ENCODE measurements at regions not wholly inside any gene's neighbourhood (a gene's known extent, or its start where the extent isn't known, plus 50 kb on each side); places are given as distances from the start of the nearest gene placed in this dataset.

DNA sequence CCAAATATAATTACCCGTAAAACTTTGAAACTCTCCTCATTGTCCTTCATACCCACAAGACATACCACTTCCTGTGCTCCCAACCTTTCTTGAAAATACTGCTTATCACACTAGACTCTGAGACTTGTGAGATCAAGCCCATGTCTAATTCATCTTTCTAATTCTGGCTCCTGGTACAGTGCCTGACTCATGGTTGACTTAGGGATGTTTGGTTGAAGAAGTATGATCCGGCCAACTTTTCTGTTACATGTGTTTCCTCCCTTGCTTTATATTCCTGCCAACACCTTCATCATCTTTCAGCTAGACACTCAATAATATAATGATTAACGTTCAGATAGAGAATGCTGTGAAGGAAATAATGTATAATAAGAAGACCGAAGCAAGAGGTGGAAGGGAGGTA lies 58.2 kb downstream of the MEX3B start:
- DNase-seq: no peak

GRCh38 chr15:81983497-81983896 lies 62.3 kb downstream of the MEX3B start:
- DNase-seq: no peak

DNA sequence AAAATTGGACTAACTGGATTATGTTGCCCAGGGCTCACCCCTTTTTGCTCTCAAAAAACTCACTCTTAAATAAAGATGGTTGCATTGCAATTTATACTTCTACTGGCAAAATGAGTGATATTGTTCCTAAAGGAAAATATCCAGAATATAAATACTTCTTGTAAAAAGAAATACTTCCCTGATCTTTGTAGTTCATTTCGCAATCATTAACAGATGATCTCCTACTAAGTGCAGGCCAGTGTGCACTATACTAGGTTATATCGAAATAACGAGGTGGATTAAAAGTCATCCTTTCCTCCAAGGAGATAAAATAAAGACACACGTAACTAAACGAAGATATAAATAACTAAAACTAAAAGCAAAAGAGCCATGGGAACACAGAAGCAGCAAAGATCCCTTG lies 63.0 kb downstream of the MEX3B start:
- DNase-seq: no peak

DNA sequence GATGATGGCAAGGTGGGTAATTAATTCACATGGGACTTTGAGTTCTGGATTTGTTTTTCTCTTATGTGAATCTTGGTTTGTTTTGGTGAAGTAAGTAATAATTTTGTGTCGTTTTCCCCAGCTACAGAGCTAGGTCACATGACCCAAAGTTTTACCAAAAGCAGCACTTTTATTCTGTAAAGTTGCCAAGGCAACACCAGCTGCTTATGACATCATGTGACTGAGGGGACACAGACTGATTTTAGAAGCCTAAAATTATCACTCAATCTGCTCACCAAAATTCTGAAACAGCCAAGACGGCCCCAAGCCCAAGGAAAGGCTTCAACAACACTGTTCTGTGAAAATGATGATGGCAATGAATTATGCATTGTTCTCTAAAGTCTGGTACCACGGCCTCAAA lies 63.9 kb downstream of the MEX3B start:
- no peak for DNase-seq

DNA sequence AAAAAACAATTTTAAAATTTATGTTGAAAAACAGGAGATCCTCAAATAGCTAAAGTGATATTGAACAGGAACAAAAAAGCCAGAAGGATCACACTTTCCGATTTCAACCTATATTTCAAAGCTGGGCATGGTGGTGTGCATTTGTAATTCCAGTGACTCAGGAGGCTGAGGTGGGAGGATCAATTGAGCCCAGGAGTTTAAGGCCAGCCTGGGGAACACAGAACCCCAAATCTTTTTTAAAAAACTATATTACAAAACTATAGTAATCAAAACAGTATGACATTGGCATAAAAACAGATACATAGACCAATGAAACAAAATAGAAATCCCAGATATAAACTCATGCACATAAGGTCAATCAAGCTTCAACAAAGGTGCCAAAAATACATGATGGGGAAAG lies 68.4 kb downstream of the MEX3B start:
- no peak for DNase-seq

DNA sequence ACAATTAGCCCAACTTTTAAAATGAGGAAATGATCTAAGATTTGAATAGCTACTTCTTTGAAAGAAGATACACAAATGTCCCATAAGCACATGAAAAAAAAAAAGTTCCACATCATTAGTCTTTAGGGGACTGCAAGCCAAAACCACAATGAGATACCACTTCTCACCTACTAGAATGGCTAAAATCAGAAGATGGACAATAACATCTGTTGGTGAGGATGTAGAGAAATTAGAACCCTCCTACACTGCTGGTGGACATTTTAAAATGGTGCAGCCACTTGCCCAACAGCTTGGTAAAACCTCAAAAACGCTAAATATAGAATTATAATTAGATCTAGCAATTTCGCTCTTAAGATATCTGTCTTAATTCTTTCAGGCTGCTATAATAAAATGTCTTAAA lies 77.1 kb downstream of the MEX3B start:
- DNase-seq: no peak

DNA sequence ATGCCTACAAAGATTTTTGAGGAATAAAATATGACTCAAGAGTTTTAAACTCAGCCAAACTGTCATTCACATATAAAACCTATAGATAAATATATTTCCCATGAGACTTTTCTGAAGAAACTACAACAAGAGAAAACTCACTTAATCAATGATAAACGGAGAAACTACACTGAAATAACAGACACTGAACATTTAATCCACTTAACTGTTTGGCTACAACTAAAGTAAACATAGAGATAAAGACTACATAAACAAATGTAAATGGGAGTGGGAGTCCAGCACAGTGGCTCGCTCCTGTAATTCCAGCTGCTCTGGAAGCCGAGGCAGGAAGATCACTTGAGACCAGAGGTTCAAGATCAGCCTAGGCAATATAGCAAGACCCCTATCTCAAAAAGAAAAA lies 79.2 kb downstream of the MEX3B start:
- DNase-seq: no peak

DNA sequence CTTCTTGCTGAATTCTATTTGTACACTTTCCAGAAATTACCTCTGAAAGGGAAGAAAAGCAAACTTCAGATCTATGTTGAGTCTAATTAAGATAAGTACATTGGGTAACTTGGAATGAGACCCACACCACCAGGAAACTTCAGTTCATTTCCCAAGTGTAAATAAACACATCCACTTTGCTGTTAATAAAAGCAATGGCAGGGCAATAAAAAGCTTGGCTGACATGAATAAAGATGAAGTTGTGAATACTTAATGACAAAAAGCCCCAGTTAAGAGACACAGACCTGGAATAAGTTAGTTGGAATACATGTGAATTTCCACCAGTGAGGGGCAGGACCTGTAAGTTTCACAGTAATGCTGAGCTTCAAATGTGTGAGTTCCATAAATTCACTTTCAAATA lies 83.3 kb downstream of the MEX3B start:
- DNase-seq: no peak

- DNase-seq: no peak
Observed at GRCh38 chr15:81959196-81959595, 86.6 kb downstream of the MEX3B start.

DNA sequence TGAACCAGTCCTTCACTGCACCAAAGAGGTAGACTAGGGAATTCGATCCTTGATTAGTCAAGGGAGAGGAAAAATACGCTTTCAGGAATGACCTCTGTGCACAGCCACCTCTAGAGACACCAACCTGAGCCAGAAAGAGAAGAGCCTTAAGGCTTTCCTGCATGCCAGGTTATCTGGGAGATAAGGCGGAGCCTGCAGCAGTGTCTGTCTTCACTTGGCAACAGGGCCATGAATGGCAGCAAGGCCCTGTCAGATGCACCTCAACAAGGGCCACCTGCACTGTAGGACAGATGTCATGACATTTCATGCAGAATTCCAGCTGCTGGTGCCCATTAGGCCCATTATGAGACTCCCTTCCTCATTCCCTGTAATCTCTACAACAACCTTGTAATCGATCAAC lies 88.1 kb downstream of the MEX3B start:
- no peak for DNase-seq

GRCh38 chr15:81955382-81956062 lies 90.3 kb downstream of the MEX3B start:
- no peak for DNase-seq

DNA sequence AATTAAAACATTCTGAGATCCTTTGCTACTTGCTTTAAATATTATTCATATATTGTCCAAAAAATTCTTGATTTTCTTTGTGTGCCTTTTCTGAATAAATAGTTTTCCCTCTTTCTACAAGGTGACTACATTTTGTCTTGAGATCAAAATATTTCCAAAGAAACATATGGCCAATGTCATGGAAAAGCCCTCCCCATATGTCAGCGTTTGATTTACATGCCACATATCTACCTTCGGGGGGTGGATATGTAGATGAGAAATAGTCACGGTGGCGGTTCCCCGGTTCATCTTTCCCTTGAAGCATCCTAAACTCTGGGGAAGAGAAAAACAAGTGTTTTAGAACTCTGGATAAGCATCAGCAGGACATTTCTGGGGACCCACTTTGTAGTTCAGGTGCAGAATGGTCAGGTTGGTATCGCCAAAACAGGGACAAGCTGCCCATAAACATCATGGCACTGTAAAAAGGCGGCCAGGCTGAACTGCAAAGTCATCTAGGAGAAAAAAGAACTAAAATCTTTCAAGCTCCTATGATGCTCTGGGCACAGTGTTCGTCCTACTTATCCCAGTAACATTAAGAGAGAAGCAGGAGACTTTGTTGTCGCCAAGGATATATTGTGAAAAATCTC lies 91.5 kb downstream of the MEX3B start:
- DNase-seq: peak; percentile 17

DNA sequence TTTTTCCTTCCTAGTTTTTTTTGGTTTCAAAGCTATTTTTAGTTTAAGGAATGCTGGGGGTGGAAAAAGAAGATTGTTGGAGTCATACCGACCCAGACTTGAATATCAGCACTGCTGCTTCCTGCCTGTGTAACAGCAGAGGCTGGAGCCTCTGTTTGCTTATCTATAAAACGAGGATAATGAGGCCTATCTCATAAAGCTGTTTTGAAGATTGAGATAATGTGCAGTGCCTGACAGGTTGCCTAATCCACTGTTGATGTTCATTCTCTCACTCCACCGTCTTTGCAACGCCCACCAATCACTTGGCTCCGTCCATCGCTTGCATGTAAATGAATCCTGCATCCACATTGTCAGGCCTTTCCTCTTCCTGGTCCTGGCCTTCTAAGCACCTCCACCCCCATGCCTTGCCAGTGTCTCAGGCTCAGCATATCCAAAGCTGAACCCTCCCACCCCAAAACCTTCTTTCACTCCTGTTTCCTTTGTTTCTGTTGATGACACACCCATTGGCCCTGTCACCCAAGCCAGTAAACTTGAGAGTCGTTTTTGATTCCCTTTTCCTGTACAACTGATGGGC lies 94.9 kb downstream of the MEX3B start:
- DNase-seq: no peak

- DNase-seq: no peak
Observed at GRCh38 chr15:81948751-81949150, 97.1 kb downstream of the MEX3B start.

DNA sequence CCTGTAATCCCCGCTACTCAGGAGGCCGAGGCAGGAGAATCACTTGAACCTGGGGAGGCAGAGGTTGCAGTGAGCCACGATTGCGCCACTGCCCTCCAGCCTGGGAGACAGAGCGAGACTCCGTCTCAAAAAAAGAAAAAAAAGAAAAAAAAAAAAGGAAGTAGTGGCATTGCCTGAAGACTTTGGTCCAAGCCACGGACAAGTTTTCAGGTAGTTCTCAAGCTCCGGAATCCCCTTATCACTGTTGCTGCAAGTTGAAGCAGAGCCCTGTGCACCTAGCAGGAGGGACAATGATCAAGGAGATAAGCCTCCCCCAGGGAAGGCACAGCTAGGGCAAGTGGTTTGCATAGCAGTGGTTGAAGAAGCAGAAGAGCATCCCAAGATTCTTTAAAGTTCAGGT lies 97.6 kb downstream of the MEX3B start:
- no peak for DNase-seq

DNA sequence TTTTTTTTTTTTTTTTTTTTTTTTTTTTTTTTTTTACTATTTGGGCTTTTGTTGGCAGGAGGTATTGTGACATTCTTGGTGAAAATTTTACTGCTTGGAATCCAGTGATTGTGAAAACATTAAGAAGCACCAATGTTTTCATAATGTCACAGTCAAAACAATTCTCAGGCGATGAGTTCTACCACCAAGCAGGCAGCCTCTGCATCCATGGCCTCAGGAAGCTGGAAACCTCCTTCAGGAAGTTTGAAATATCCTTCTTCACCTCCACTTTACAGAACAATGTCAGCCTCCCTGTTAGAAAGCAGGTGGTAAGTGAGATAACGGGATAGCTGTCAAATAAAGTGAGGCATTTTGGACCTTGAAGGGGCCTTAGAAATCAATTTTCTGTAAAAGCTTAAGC lies 98.3 kb downstream of the MEX3B start:
- no peak for DNase-seq

DNA sequence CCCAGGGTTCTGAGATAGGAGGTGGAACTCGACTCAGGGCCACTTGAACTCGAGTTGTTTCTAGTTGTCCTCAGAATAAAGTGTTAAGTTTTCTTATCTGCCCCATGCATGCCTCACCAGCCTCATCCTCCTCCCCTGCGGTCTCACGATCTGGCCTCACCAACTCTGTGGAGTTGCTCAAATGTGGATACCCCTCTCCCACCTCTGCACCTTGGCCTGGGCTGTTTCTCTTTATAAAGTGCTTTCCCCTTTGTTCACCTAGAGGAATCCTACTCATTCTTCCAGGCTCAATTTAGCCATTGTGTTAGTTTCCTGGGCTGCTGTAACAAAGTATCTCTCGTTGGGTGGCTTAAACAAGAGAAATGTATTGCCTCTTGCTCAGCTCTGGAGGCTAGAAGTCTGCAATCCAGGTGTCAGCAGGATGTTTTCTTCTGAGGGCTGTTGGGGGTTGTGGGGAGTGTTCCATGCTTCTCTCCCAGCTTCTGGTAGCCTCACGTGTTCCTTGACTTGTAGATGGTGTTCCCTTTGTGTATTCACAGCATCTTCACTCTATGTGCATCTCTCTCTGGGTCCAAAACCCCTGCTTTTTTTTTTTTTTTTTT lies 100.7 kb downstream of the MEX3B start:
- no peak for DNase-seq

DNA sequence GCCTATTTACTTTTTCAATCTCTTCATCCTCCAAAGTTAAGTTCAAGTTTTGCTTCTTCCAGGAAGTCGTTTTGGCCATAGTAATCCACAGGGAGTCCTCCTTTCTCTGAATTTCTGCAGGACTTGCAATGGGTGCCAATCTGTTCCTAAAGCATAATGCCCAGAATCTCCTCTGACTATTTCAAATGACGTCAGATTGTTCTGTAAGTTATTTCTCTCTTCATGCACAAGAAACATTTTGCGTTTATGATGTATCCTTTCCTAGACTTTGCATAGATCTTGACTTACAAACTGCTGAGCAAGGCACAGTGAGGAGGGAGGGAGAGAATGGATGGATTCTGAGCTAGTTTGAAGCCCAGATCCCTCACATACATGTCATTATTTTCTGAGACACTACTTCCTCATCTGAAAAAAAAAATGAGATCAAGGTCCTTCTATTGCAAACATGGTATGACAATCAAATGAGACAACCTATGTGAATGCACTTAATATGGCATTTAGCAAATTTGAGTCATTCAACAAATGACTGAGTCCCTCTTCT lies 103.1 kb downstream of the MEX3B start:
- DNase-seq: no peak

- DNase-seq: no peak
Observed at GRCh38 chr15:81942157-81942556, 103.7 kb downstream of the MEX3B start.

DNA sequence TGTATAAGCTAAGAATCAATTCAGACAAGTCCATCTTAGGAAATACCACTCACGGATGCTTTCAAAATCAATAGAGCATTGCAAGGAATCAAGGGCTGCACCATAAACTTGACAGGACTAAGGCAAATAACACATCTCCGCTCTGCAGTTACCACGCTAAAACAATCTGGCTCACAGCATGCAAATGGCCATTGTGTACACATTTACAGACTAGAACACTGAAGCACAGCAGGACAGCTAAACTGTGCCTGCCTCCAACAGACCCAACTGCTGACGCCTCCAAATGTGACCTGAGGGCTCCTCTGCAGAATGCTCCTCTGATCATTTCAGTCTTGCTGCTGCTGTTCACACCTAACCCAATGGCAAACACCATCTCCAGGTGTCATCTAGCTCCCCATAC lies 104.3 kb downstream of the MEX3B start:
- DNase-seq: no peak

DNA sequence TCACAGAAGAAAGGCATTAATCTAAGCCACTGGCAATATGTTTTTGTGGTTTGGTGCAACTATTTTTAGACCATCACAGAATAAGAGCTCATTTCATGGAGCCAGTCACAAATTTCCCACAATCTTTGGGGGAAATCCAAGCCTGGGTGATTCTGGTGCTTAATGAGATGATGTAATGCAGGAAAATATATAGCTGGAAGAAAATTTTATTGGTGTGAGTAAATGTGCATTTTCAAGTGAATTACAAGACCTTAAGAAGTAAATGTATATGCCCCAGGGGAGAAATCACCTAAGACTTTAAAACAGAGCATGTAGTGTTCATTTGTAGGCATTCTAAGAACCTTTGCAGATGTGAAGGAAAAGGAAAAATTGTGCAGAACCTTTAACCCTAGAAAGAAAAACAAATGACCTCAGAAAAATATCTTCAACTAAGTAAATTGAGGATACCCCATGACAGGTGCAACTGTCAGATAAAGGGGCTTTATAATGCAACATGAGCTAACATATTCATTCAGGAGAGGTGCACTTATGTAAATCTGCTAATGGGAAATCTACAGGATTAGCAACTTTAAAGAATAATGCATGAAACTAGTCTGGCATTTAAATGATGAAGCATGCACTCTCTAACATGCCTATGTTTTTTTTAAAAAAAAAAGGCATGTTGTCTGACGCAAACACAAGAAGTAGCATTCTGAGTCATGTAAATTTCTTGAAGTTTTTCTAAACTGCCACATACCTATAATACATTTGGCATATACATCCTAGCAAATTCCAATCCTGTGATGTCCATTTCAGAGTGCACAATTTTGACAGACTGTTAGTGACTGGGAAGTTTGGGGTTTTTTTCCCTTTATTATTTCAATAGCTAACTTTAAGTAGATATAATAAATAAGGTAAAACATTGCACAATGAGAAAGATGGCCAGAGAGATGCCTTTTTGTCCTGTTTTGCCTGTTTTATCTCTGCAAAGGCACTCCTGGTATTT lies 105.1 kb downstream of the MEX3B start:
- no peak for DNase-seq

DNA sequence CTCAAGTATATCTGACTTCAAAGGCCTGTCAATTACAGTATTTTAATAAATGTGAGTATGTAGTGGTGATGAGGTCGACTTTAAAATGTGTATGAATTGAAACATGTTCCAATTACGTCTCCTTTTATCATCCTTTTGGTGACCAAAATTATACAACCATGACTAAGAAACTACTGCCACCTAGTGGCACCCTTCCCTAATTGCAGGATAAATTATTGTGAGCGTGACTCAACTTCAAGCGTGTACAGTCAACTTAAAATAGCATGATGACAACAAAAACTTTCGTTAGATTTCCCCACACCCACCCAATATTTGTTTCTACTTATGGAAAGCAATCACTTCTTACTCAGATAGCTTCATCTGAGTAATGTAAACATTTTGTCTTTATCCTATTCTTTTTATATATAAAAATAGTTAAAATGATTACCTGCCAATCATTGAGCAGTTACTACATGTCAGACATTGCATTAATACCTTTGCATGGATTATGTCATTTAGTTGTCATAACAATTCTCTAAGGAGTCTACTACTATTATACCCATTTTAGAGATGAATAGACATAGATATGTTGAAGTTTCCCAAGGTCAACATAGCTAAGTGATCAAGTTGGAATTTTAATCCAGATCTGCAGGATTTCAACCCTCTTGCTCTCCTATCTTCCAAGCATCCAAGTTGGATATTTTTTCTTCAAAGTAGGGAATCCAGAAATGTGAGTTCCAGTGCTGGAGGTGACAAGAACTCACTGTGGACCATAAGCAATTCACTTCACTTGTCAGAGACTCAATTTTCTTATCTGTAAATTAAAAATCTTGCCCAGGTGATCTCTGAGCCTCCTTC lies 106.0 kb downstream of the MEX3B start:
- peak; percentile 32 for DNase-seq
